Vagina (tissue), 2 donors: ENCODE measurements at regions not wholly inside any gene's neighbourhood (a gene's known extent, or its start where the extent isn't known, plus 50 kb on each side); places are given as distances from the start of the nearest gene placed in this dataset.
"Not testable (repeated sequence)": the region's sequence is repeated elsewhere in the genome, so short reads cannot be mapped to it uniquely, and the experiment has no call there.

Experiments
- DNase-seq, 2 donors: peaks; one replicate each; pipeline ENCODE4 v3.0.0-alpha.2; 2017; ENCODE audit errors: extremely low spot score in 2 of 2
- H3K27ac ChIP-seq: fragments of 200-600 bp; sonication (generic); one replicate; pipeline ENCODE4 v1.5.1; 2019
- H3K27me3 ChIP-seq: fragments of 200-600 bp; sonication (generic); one replicate; pipeline ENCODE4 v1.5.1; 2019
- H3K36me3 ChIP-seq, 2 donors: fragments of 200-600 bp; sonication (generic); one replicate each; pipeline ENCODE4 v1.5.1; 2017 to 2019
- H3K4me1 ChIP-seq: fragments of 200-600 bp; sonication (generic); one replicate; pipeline ENCODE4 v1.5.1; 2019
- H3K4me3 ChIP-seq, 2 donors: fragments of 200-600 bp; sonication (generic); 1 replicate in 1 of 2; 2 replicates in 1 of 2; pipeline ENCODE4 v1.5.1; 2016 to 2019
- H3K9me3 ChIP-seq: fragments of 200-600 bp; sonication (generic); one replicate; pipeline ENCODE4 v1.5.1; 2019
- CTCF ChIP-seq, 3 experiments: fragments of 450-650 bp in 2 of 3; fragments of 200-600 bp in 1 of 3; sonication (generic) in 1 of 3; IDR thresholded peaks; one replicate each; pipeline ENCODE4 v1.5.1; 2017 to 2019; ENCODE audit warnings: antibody characterized with exemption in 3 of 3, mild to moderate bottlenecking in 2 of 3, moderate library complexity in 2 of 3
- POLR2A ChIP-seq, 2 donors: fragments of 450-650 bp; IDR thresholded peaks; one replicate each; pipeline ENCODE4 v1.6.1; 2017; ENCODE audit warnings: antibody characterized with exemption in 2 of 2, mild to moderate bottlenecking in 2 of 2, moderate library complexity in 2 of 2
- POLR2AphosphoS5 ChIP-seq, 2 donors: sonication (generic); formaldehyde crosslinking; IDR thresholded peaks; one replicate each; pipeline ENCODE4 v1.9.0; 2017; ENCODE audit warnings: antibody characterized with exemption in 2 of 2, mild to moderate bottlenecking in 2 of 2, low read depth in 1 of 2; ENCODE audit not compliant: insufficient read depth in 1 of 2
- intact Hi-C: fragments of 100-400 bp; cut with DNase I; formaldehyde crosslinking; loops from one replicate; pipeline ENCODE4 v1.15.1; 2023

GRCh38 chr16:60642956-60643355 lies 1393.3 kb downstream of the CDH8 start:
- H3K4me3 ChIP-seq: no peak overlapping the region
- H3K27me3 ChIP-seq: no peaks in the 10 kb centered on the region
- H3K4me1 ChIP-seq: no peaks in the 10 kb centered on the region
- no peak overlapping the region for H3K27ac ChIP-seq
- no peak for DNase-seq
- intact Hi-C loops: no loop called here
- TF ChIP-seq POLR2A (IDR thresholded peaks at IDR 0.05) (no peak), POLR2AphosphoS5 (IDR thresholded peaks at IDR 0.05; ENCODE audit: insufficient read depth in 1 of 2, low read depth in 1 of 2) (no peak), CTCF (IDR thresholded peaks at IDR 0.05) (no peak)
- no peaks in the 10 kb centered on the region for H3K36me3 ChIP-seq
- H3K9me3 ChIP-seq: no peaks in the 10 kb centered on the region

DNA sequence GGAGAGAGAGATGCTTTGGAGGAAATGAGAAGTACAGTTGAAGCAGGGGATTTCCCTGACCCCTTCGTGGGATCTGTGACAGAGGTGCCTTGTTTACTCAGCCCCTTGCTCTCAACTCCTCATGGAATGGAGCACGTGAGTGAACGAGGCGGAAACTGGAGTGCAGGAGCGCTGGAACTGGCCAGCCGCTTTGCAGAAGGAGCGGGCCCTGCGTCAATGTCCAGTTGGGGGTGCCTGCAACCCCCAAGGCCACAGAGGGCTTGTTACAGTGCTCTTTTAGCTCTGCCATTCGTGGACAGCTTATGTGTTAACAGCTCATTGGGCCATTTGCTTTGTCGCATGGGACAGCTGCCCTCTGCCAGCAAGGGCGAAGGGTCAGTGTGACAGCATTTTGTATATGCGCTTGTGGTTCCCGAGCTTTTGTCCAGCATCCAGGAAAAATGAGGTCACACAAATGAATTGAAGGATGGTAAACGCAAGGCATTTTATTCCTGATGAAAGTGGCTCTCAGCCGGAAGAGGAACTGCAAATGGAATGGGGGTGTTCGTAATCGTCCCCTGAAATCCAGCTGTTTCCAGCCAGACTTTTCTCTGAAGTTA lies 1395.1 kb downstream of the CDH8 start:
- H3K4me1 ChIP-seq: no peaks in the 10 kb centered on the region
- no peaks in the 10 kb centered on the region for H3K9me3 ChIP-seq
- no peak overlapping the region for H3K4me3 ChIP-seq
- no peak for TF ChIP-seq POLR2A (IDR thresholded peaks at IDR 0.05)
- TF ChIP-seq POLR2AphosphoS5 (IDR thresholded peaks at IDR 0.05; ENCODE audit: insufficient read depth in 1 of 2, low read depth in 1 of 2): no peak
- TF ChIP-seq CTCF (IDR thresholded peaks at IDR 0.05): no peak
- intact Hi-C loops: no loop called here
- H3K27me3 ChIP-seq: no peaks in the 10 kb centered on the region
- no peak for DNase-seq
- H3K27ac ChIP-seq: no peak overlapping the region
- no peaks in the 10 kb centered on the region for H3K36me3 ChIP-seq

GRCh38 chr16:60640038-60640437 lies 1396.2 kb downstream of the CDH8 start:
- H3K4me1 ChIP-seq: no peaks in the 10 kb centered on the region
- no peaks in the 10 kb centered on the region for H3K9me3 ChIP-seq
- H3K36me3 ChIP-seq: no peaks in the 10 kb centered on the region
- TF ChIP-seq POLR2AphosphoS5 (IDR thresholded peaks at IDR 0.05; ENCODE audit: insufficient read depth in 1 of 2, low read depth in 1 of 2) (no peak), POLR2A (IDR thresholded peaks at IDR 0.05) (no peak), CTCF (IDR thresholded peaks at IDR 0.05) (no peak)
- H3K27me3 ChIP-seq: no peaks in the 10 kb centered on the region
- no peak for DNase-seq
- H3K27ac ChIP-seq: no peak overlapping the region
- intact Hi-C loops: no loop called here
- H3K4me3 ChIP-seq: no peak overlapping the region

- H3K4me1 ChIP-seq, DNase-seq, H3K9me3 ChIP-seq, H3K27ac ChIP-seq, H3K36me3 ChIP-seq, H3K4me3 ChIP-seq, H3K27me3 ChIP-seq, intact Hi-C loops: not testable (repeated sequence)
These were observed 1399.6 kb downstream of the CDH8 start for GRCh38 chr16:60636636-60637035.

- no peaks in the 10 kb centered on the region for H3K9me3 ChIP-seq
- no peaks in the 10 kb centered on the region for H3K27me3 ChIP-seq
- no peaks in the 10 kb centered on the region for H3K4me1 ChIP-seq
- TF ChIP-seq POLR2A (IDR thresholded peaks at IDR 0.05): no peak
- no peak for TF ChIP-seq POLR2AphosphoS5 (IDR thresholded peaks at IDR 0.05; ENCODE audit: insufficient read depth in 1 of 2, low read depth in 1 of 2)
- TF ChIP-seq CTCF (IDR thresholded peaks at IDR 0.05): no peak
- DNase-seq: no peak
- H3K4me3 ChIP-seq: no peak overlapping the region
- H3K36me3 ChIP-seq: no peaks in the 10 kb centered on the region
- H3K27ac ChIP-seq: no peak overlapping the region
- intact Hi-C loops: no loop called here
These were observed 1400.1 kb downstream of the CDH8 start for GRCh38 chr16:60636117-60636516.
